ENCODE measurements at regions not wholly inside any gene's neighbourhood (a gene's known extent, or its start where the extent isn't known, plus 50 kb on each side); places are given as distances from the start of the nearest gene placed in this dataset.

DNA sequence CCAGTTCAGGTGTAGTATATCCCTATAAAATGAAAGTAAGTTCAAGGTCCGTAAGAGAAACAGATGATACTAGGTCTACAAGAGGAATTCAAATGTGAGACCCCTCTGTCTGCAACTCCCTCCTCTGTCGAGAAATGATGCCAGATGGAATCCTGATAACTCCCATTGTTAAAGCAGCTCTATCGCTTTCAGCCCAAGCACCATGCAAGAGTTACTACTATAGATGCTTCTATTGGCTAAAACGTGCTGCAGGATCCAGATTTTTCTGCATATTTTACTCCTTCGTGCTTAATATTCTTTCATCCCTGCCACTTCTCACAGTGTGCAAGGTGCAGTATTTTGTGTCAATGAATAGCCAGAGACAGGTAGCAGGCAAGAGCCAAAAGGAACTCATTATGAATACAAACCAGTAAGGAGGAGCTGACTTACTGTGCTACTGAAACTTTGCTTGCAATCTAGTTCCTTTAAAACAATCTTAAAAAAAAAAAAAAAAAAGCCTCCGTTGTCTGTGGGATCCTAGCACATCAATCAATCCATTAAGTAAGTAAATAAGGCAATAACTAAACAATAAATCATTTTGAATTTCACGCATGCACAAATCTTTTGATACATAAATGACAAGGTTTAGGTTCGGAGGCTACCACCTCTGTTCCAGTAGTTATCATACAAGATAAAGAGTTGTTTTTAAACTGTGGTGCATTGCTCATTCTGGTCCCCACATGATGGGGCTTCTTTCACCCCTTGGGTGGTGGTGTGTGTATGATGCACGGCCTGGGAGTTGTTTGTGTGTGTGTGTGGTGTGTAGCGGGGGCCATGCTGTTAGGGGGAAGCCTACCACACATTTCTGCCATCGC lies 151.1 kb upstream of the MPDZ start:
- TF ChIP-seq POLR2A (IDR thresholded peaks at IDR 0.05) (no peak), POLR2AphosphoS5 (IDR thresholded peaks at IDR 0.05) (no peak), EP300 (IDR thresholded peaks at IDR 0.05) (no peak)
- TF ChIP-seq, protein P1, sequence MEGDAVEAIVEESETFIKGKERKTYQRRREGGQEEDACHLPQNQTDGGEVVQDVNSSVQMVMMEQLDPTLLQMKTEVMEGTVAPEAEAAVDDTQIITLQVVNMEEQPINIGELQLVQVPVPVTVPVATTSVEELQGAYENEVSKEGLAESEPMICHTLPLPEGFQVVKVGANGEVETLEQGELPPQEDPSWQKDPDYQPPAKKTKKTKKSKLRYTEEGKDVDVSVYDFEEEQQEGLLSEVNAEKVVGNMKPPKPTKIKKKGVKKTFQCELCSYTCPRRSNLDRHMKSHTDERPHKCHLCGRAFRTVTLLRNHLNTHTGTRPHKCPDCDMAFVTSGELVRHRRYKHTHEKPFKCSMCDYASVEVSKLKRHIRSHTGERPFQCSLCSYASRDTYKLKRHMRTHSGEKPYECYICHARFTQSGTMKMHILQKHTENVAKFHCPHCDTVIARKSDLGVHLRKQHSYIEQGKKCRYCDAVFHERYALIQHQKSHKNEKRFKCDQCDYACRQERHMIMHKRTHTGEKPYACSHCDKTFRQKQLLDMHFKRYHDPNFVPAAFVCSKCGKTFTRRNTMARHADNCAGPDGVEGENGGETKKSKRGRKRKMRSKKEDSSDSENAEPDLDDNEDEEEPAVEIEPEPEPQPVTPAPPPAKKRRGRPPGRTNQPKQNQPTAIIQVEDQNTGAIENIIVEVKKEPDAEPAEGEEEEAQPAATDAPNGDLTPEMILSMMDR (IDR thresholded peaks at IDR 0.05) = no peak

All from suprapubic skin (tissue), 4 donors.